HEK293 (cell line): ENCODE measurements at regions not wholly inside any gene's neighbourhood (a gene's known extent, or its start where the extent isn't known, plus 50 kb on each side); places are given as distances from the start of the nearest gene placed in this dataset.

ENCODE experiments used
- CTCF ChIA-PET: fragments of 350-600 bp; formaldehyde crosslinking; extraction: SDS; loops from one replicate; lab custom pipeline; 2021; ENCODE audit warnings: antibody characterized with exemption; lab: Yijun Ruan, JAX
- POLR2A ChIA-PET: fragments of 300-600 bp; formaldehyde crosslinking; extraction: SDS; loops from one replicate; lab custom pipeline; 2020; ENCODE audit warnings: antibody characterized with exemption, inconsistent platforms; lab: Yijun Ruan, JAX
- H3K27ac ChIP-seq: fragments of 200-500 bp; sonication (Bioruptor generic); 2 replicates; pipeline ENCODE4 v1.5.1; 2014; ENCODE audit warnings: low read depth, low read length, control low read depth, inconsistent platforms; ENCODE audit errors: extremely low read depth
- H3K36me3 ChIP-seq, 2 experiments: fragments of 200-500 bp in 1 of 2; sonication (Bioruptor generic) in 1 of 2; 1 replicate in 1 of 2; 2 replicates in 1 of 2; pipeline ENCODE4 v1.5.1; 2014 to 2017; ENCODE audit warnings: inconsistent platforms in 2 of 2, low read length in 2 of 2; ENCODE audit not compliant: control insufficient read depth in 2 of 2, insufficient read depth in 1 of 2
- H3K4me1 ChIP-seq: fragments of 200-500 bp; sonication (Bioruptor generic); 2 replicates; pipeline ENCODE4 v1.5.1; 2014; ENCODE audit warnings: mild to moderate bottlenecking, low read length, inconsistent platforms; ENCODE audit not compliant: control insufficient read depth, insufficient read depth
- H3K4me3 ChIP-seq: 2 replicates; pipeline ENCODE4 v1.5.1; 2011; ENCODE audit warnings: low read depth, mild to moderate bottlenecking, control low read depth, low read length, moderate library complexity
- H3K9me3 ChIP-seq: fragments of 200-500 bp; sonication (Bioruptor generic); 2 replicates; pipeline ENCODE4 v1.5.1; 2014; ENCODE audit warnings: low read depth, low read length, inconsistent platforms; ENCODE audit not compliant: control insufficient read depth, insufficient read depth
- CTCF ChIP-seq: fragments of 450-650 bp; formaldehyde crosslinking; IDR thresholded peaks from 2 replicates; pipeline ENCODE4 v1.5.1; 2016; ENCODE audit warnings: missing biosample characterization, missing genetic modification characterization
- GFI1B ChIP-seq: fragments of 450-650 bp; formaldehyde crosslinking; IDR thresholded peaks from 2 replicates; pipeline ENCODE4 v1.5.1; 2016; ENCODE audit warnings: missing biosample characterization, missing genetic modification characterization
- GLIS1 ChIP-seq: fragments of 450-650 bp; formaldehyde crosslinking; IDR thresholded peaks from 2 replicates; pipeline ENCODE4 v1.5.1; 2016; ENCODE audit warnings: missing biosample characterization, missing genetic modification characterization
- GLIS2 ChIP-seq: fragments of 450-650 bp; formaldehyde crosslinking; IDR thresholded peaks from 2 replicates; pipeline ENCODE4 v1.5.1; 2016; ENCODE audit warnings: missing biosample characterization, missing genetic modification characterization
- MEIS1 ChIP-seq: sonication (generic); formaldehyde crosslinking; IDR thresholded peaks from 2 replicates; pipeline ENCODE4 v1.8.1; 2022; ENCODE audit warnings: missing genetic modification reagents, mild to moderate bottlenecking, borderline replicate concordance
- RBAK ChIP-seq: fragments of 450-650 bp; formaldehyde crosslinking; IDR thresholded peaks from 2 replicates; pipeline ENCODE4 v1.5.1; 2016; ENCODE audit warnings: missing biosample characterization, missing genetic modification characterization
- ZBTB11 ChIP-seq: fragments of 450-650 bp; formaldehyde crosslinking; conservative IDR thresholded peaks from 2 replicates; pipeline ENCODE4 v1.5.1; 2016; ENCODE audit warnings: low read depth, missing biosample characterization, missing genetic modification characterization
- ZNF114 ChIP-seq: fragments of 450-650 bp; formaldehyde crosslinking; IDR thresholded peaks from 2 replicates; pipeline ENCODE4 v1.5.0; 2017; ENCODE audit warnings: missing biosample characterization, missing genetic modification characterization
- ZNF138 ChIP-seq: fragments of 450-650 bp; formaldehyde crosslinking; IDR thresholded peaks from 2 replicates; pipeline ENCODE4 v1.5.1; 2016; ENCODE audit warnings: missing biosample characterization, missing genetic modification characterization, borderline replicate concordance
- ZNF280D ChIP-seq: fragments of 450-650 bp; formaldehyde crosslinking; IDR thresholded peaks from 2 replicates; pipeline ENCODE4 v1.5.1; 2016; ENCODE audit warnings: missing biosample characterization, missing genetic modification characterization
- ZNF324 ChIP-seq: fragments of 450-650 bp; formaldehyde crosslinking; IDR thresholded peaks from 2 replicates; pipeline ENCODE4 v1.5.1; 2016; ENCODE audit warnings: missing biosample characterization, missing genetic modification characterization
- ZNF335 ChIP-seq: fragments of 450-650 bp; formaldehyde crosslinking; conservative IDR thresholded peaks from 2 replicates; pipeline ENCODE4 v1.5.1; 2016; ENCODE audit warnings: missing biosample characterization, missing genetic modification characterization
- ZNF341 ChIP-seq: fragments of 450-650 bp; formaldehyde crosslinking; IDR thresholded peaks from 2 replicates; pipeline ENCODE4; 2016; ENCODE audit warnings: low read depth, missing biosample characterization, missing genetic modification characterization
- ZNF350 ChIP-seq: fragments of 450-650 bp; formaldehyde crosslinking; IDR thresholded peaks from 2 replicates; pipeline ENCODE4 v1.5.0; 2017; ENCODE audit warnings: missing biosample characterization, mild to moderate bottlenecking, missing genetic modification characterization
- ZNF488 ChIP-seq: fragments of 450-650 bp; formaldehyde crosslinking; IDR thresholded peaks from 2 replicates; pipeline ENCODE4 v1.5.1; 2016; ENCODE audit warnings: missing biosample characterization, missing genetic modification characterization
- ZNF530 ChIP-seq: fragments of 450-650 bp; formaldehyde crosslinking; IDR thresholded peaks from 2 replicates; pipeline ENCODE4 v1.5.1; 2016; ENCODE audit warnings: low read depth, missing biosample characterization, missing genetic modification characterization
- ZNF596 ChIP-seq: fragments of 450-650 bp; IDR thresholded peaks from 2 replicates; pipeline ENCODE4 v1.5.0; 2018; ENCODE audit warnings: missing biosample characterization, mild to moderate bottlenecking, missing genetic modification characterization, moderate library complexity
- ZNF600 ChIP-seq: fragments of 450-650 bp; formaldehyde crosslinking; IDR thresholded peaks from 2 replicates; pipeline ENCODE4 v1.5.1; 2016; ENCODE audit warnings: missing biosample characterization, missing genetic modification characterization
- ZNF626 ChIP-seq: fragments of 450-650 bp; sonication (Bioruptor Pico); formaldehyde crosslinking; IDR thresholded peaks from 2 replicates; pipeline ENCODE4 v1.5.1; 2018; ENCODE audit warnings: missing biosample characterization, missing genetic modification characterization, inconsistent platforms
- ZNF654 ChIP-seq: fragments of 450-650 bp; formaldehyde crosslinking; IDR thresholded peaks from 2 replicates; pipeline ENCODE4 v1.5.1; 2016; ENCODE audit warnings: low read depth, missing biosample characterization, missing genetic modification characterization
- ZNF837 ChIP-seq: fragments of 450-650 bp; formaldehyde crosslinking; IDR thresholded peaks from 2 replicates; pipeline ENCODE4 v1.5.1; 2016; ENCODE audit warnings: missing biosample characterization, missing genetic modification characterization
- ZNF843 ChIP-seq: fragments of 450-650 bp; formaldehyde crosslinking; IDR thresholded peaks from 2 replicates; pipeline ENCODE4 v1.5.1; 2016; ENCODE audit warnings: missing biosample characterization, missing genetic modification characterization

GRCh38 chr5:14036947-14037346, 92.5 kb upstream of the DNAH5 start:
- Histone ChIP-seq H3K27ac (peak overlapping the region; percentile 42; the same call in 1 of the 2 replicates), H3K4me1 (peaks cover 20% of the 10 kb centered on the region), H3K36me3 (no peaks in the 10 kb centered on the region), H3K4me3 (no peak overlapping the region)
- ChIA-PET POLR2A (interaction anchor here (1.7 kb wide), 1 partner anchor 25 kb away, joined by 4 read pairs; no protein-coding TSS in a partner anchor), CTCF (interaction anchor here (0.9 to 2.7 kb wide), 4 partner anchors 23 to 233 kb away, joined by 3 to 6 read pairs (median 4); partner anchors contain the start of gene TRIO)
- TF ChIP-seq ZNF596 (tag by site-specific recombination) (0 out of 2 replicates have a peak, but pooled peaks have one; percentile 24), ZNF837 (tag by site-specific recombination) (no peak), MEIS1 (CRISPR knock-in tag) (no peak), ZNF600 (tag by site-specific recombination) (peak; percentile 48; the same call in 1 of the 2 replicates), ZNF654 (no peak), ZNF350 (tag by site-specific recombination) (no peak)
- TF ChIP-seq, all 188 proteins: peak for 2
- H3K9me3 ChIP-seq, result no peaks in the 10 kb centered on the region

- CTCF ChIA-PET, result interaction anchor here (0.6 kb wide), 1 partner anchor 48 kb away, joined by 3 read pairs; no protein-coding TSS in a partner anchor
- Histone ChIP-seq H3K9me3 (no peaks in the 10 kb centered on the region), H3K27ac (peak overlapping the region; percentile 42; the same call in 1 of the 2 replicates)
- TF ChIP-seq ZNF626, result no peak
- TF ChIP-seq ZNF335 (tag by site-specific recombination), result 0 out of 2 replicates have a peak, but pooled peaks have one; percentile 13
- no peak for TF ChIP-seq ZNF280D (tag by site-specific recombination)
- TF ChIP-seq GFI1B (tag by site-specific recombination), result no peak
- TF ChIP-seq ZNF324, result no peak
- TF ChIP-seq ZNF530, result no peak
- no peak for TF ChIP-seq ZNF114 (tag by site-specific recombination)
- no peak for TF ChIP-seq ZNF138 (tag by site-specific recombination)
- TF ChIP-seq RBAK (tag by site-specific recombination), result no peak
- TF ChIP-seq ZNF341 (tag by site-specific recombination), result peak; percentile 61
- TF ChIP-seq GLIS2 (tag by site-specific recombination), result peak; percentile 66
- peak; percentile 86 for TF ChIP-seq GLIS1 (tag by site-specific recombination)
- TF ChIP-seq ZNF488 (tag by site-specific recombination), result no peak
- no peak for TF ChIP-seq CTCF (tag by site-specific recombination)
- TF ChIP-seq ZBTB11, result no peak
- TF ChIP-seq ZNF843 (tag by site-specific recombination), result no peak
- TF ChIP-seq, all 188 proteins: peak for 4
- H3K4me3 ChIP-seq, result peak overlapping the region; percentile 13; the same call in 1 of the 2 replicates
- H3K36me3 ChIP-seq, result no peaks in the 10 kb centered on the region
- POLR2A ChIA-PET, result interaction anchor here (0.7 to 1.7 kb wide), 3 partner anchors 20 to 73 kb away, joined by 3 to 4 read pairs (median 3); no protein-coding TSS in a partner anchor
- peaks cover 20% of the 10 kb centered on the region for H3K4me1 ChIP-seq
These were observed 92.0 kb upstream of the DNAH5 start for GRCh38 chr5:14036514-14036913.
